OCI-LY7 (cell line): ENCODE measurements at regions not wholly inside any gene's neighbourhood (a gene's known extent, or its start where the extent isn't known, plus 50 kb on each side); places are given as distances from the start of the nearest gene placed in this dataset.

Experiments used
- BruUV-seq: library from RNA; stranded (reverse); fragments of 400-500 nt; replicated peaks from 2 replicates; lab custom pipeline; 2021; lab: Mats Ljungman, UMichigan
- CTCF ChIA-PET: fragments of 300-600 bp; sonication (Branson Sonifier 250); formaldehyde crosslinking; loops from one replicate; lab custom pipeline; 2022; ENCODE audit warnings: antibody characterized with exemption; ENCODE audit not compliant: unreplicated experiment; lab: Charles Lee
- POLR2A ChIA-PET: fragments of 300-600 bp; sonication (Branson Sonifier 250); formaldehyde crosslinking; loops from one replicate; lab custom pipeline; 2022; ENCODE audit warnings: antibody characterized with exemption; lab: Charles Lee
- DNase-seq: peaks from one replicate; pipeline ENCODE4 v3.0.0-alpha.2; 2015; ENCODE audit warnings: low spot score
- H2AFZ ChIP-seq: fragments of 200-600 bp; sonication (generic), shearing (Covaris generic); 2 replicates; pipeline ENCODE4 v1.6.1; 2014; ENCODE audit warnings: mild to moderate bottlenecking, antibody characterized with exemption, low read length, moderate library complexity
- H3K27ac ChIP-seq: fragments of 200-600 bp; sonication (generic); 2 replicates; pipeline ENCODE4 v1.5.1; 2014; ENCODE audit warnings: mixed run types, low read depth, mild to moderate bottlenecking, moderate library complexity, low read length, inconsistent platforms; ENCODE audit not compliant: poor library complexity, severe bottlenecking
- H3K36me3 ChIP-seq: fragments of 200-600 bp; sonication (generic); 2 replicates; pipeline ENCODE4 v1.6.1; 2014; ENCODE audit warnings: mild to moderate bottlenecking, antibody characterized with exemption, low read length, moderate library complexity, mixed read lengths; ENCODE audit not compliant: insufficient read depth
- H3K4me1 ChIP-seq: fragments of 200-600 bp; sonication (generic); 2 replicates; pipeline ENCODE4 v1.5.1; 2014; ENCODE audit warnings: mild to moderate bottlenecking, low read length; ENCODE audit not compliant: insufficient read depth, poor library complexity, severe bottlenecking
- H3K4me2 ChIP-seq: fragments of 200-600 bp; sonication (generic); 2 replicates; pipeline ENCODE4 v1.6.1; 2014; ENCODE audit warnings: mild to moderate bottlenecking, low read length
- H3K4me3 ChIP-seq: fragments of 200-600 bp; sonication (generic); 2 replicates; pipeline ENCODE4 v1.5.1; 2014; ENCODE audit warnings: mild to moderate bottlenecking, low read depth, low read length; ENCODE audit not compliant: poor library complexity, severe bottlenecking
- H3K79me2 ChIP-seq: fragments of 200-600 bp; sonication (generic); 2 replicates; pipeline ENCODE4 v1.6.1; 2016; ENCODE audit warnings: low read depth, mild to moderate bottlenecking, low read length, moderate library complexity, mixed read lengths; ENCODE audit not compliant: insufficient read depth
- H3K9me2 ChIP-seq: fragments of 200-600 bp; sonication (generic); 2 replicates; pipeline ENCODE4 v1.6.1; 2016; ENCODE audit warnings: mild to moderate bottlenecking, low read length, mixed read lengths; ENCODE audit not compliant: insufficient read depth
- H3K9me3 ChIP-seq: fragments of 200-600 bp; sonication (generic); 2 replicates; pipeline ENCODE4 v1.6.1; 2014; ENCODE audit warnings: mild to moderate bottlenecking, mixed run types, low read length, mixed read lengths
- H4K20me1 ChIP-seq: fragments of 200-600 bp; sonication (generic); 2 replicates; pipeline ENCODE4 v1.6.1; 2014; ENCODE audit warnings: mild to moderate bottlenecking, antibody characterized with exemption, low read length, moderate library complexity, mixed read lengths; ENCODE audit not compliant: insufficient read depth
- EZH2phosphoT487 ChIP-seq: fragments of 200-600 bp; sonication (generic); IDR thresholded peaks from 2 replicates; pipeline ENCODE4 v1.6.1; 2018; ENCODE audit warnings: low read depth, borderline replicate concordance, mild to moderate bottlenecking, mixed run types, antibody characterized with exemption, low read length, moderate library complexity, mixed read lengths
- intact Hi-C: fragments of 100-400 bp; cut with micrococcal nuclease; formaldehyde crosslinking; loops from one replicate; pipeline ENCODE4 v1.10.0; 2022; ENCODE audit not compliant: unreplicated experiment
- TF ChIP-seq, protein P1 (sequence below): fragments of 200-600 bp; sonication (generic); conservative IDR thresholded peaks from 2 replicates; pipeline ENCODE4 v1.5.1; 2014; ENCODE audit warnings: mild to moderate bottlenecking, antibody characterized with exemption, low read length, moderate library complexity, mixed read lengths

- no peak overlapping the region for H3K27ac ChIP-seq
- H3K9me2 ChIP-seq: no peaks in the 10 kb centered on the region
- no peaks in the 10 kb centered on the region for H3K9me3 ChIP-seq
- POLR2A ChIA-PET: no interaction called here
- intact Hi-C loops: no loop called here
- no peak for DNase-seq
- no peak overlapping the region for H3K4me2 ChIP-seq
- TF ChIP-seq, protein P1, sequence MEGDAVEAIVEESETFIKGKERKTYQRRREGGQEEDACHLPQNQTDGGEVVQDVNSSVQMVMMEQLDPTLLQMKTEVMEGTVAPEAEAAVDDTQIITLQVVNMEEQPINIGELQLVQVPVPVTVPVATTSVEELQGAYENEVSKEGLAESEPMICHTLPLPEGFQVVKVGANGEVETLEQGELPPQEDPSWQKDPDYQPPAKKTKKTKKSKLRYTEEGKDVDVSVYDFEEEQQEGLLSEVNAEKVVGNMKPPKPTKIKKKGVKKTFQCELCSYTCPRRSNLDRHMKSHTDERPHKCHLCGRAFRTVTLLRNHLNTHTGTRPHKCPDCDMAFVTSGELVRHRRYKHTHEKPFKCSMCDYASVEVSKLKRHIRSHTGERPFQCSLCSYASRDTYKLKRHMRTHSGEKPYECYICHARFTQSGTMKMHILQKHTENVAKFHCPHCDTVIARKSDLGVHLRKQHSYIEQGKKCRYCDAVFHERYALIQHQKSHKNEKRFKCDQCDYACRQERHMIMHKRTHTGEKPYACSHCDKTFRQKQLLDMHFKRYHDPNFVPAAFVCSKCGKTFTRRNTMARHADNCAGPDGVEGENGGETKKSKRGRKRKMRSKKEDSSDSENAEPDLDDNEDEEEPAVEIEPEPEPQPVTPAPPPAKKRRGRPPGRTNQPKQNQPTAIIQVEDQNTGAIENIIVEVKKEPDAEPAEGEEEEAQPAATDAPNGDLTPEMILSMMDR: no peak
- TF ChIP-seq EZH2phosphoT487: no peak
- H3K4me3 ChIP-seq: no peak overlapping the region
- CTCF ChIA-PET: no interaction called here
- H3K4me1 ChIP-seq: no peaks in the 10 kb centered on the region
- no TSS peak for BruUV-seq
- no peaks in the 10 kb centered on the region for H4K20me1 ChIP-seq
- no peak overlapping the region for H2AFZ ChIP-seq
- no peaks in the 10 kb centered on the region for H3K79me2 ChIP-seq
- H3K36me3 ChIP-seq: no peaks in the 10 kb centered on the region
These were observed 217.6 kb upstream of the ETAA1 start for GRCh38 chr2:67179526-67179925.

- ChIA-PET CTCF (no interaction called here), POLR2A (no interaction called here)
- no peaks in the 10 kb centered on the region for H3K9me2 ChIP-seq
- H3K4me1 ChIP-seq: no peaks in the 10 kb centered on the region
- no peak overlapping the region for H3K4me2 ChIP-seq
- H3K36me3 ChIP-seq: no peaks in the 10 kb centered on the region
- H3K4me3 ChIP-seq: no peak overlapping the region
- DNase-seq: no peak
- no TSS peak for BruUV-seq
- no peaks in the 10 kb centered on the region for H4K20me1 ChIP-seq
- H3K27ac ChIP-seq: no peak overlapping the region
- H3K79me2 ChIP-seq: no peaks in the 10 kb centered on the region
- no peak overlapping the region for H2AFZ ChIP-seq
- no peaks in the 10 kb centered on the region for H3K9me3 ChIP-seq
- TF ChIP-seq EZH2phosphoT487: no peak
- TF ChIP-seq, protein P1: no peak
- intact Hi-C loops: no loop called here
These were observed 216.3 kb upstream of the ETAA1 start for GRCh38 chr2:67180841-67181240.

DNA sequence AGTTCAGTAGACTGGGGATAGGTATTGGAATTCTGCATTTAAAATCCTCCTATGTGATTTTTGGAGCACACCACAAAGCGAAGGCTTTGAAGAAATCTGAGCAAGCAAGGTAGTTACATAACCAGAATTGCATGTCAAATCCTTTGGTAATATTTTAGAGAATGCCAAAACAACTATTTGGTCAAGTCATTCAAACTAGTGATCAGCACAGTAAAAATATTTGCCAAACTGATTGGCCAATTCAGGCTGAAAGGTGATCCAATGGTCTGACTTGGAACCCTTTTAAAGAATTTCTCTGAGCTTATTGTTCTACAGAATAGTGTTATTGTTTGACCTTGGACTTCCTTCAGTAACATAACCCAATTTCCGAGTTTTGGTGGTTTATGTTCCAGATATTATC lies 214.2 kb upstream of the ETAA1 start:
- H4K20me1 ChIP-seq: no peaks in the 10 kb centered on the region
- TF ChIP-seq EZH2phosphoT487: no peak
- TF ChIP-seq, protein P1: no peak
- DNase-seq: no peak
- no peaks in the 10 kb centered on the region for H3K36me3 ChIP-seq
- no peak overlapping the region for H3K4me2 ChIP-seq
- ChIA-PET CTCF (no interaction called here), POLR2A (no interaction called here)
- no TSS peak for BruUV-seq
- intact Hi-C loops: no loop called here
- H3K27ac ChIP-seq: no peak overlapping the region
- H2AFZ ChIP-seq: no peak overlapping the region
- H3K9me3 ChIP-seq: no peaks in the 10 kb centered on the region
- no peaks in the 10 kb centered on the region for H3K9me2 ChIP-seq
- H3K4me3 ChIP-seq: no peak overlapping the region
- H3K4me1 ChIP-seq: no peaks in the 10 kb centered on the region
- H3K79me2 ChIP-seq: no peaks in the 10 kb centered on the region
